HG03025 (cell line): ENCODE measurements at regions not wholly inside any gene's neighbourhood (a gene's known extent, or its start where the extent isn't known, plus 50 kb on each side); places are given as distances from the start of the nearest gene placed in this dataset.

Experiments used
- ATAC-seq: cut with Tn5 transposase; IDR thresholded peaks from one replicate; pipeline ENCODE4 v1.9.1; 2021; ENCODE audit warnings: mild to moderate bottlenecking, moderate library complexity; ENCODE audit not compliant: unreplicated experiment, low FRiP score

DNA sequence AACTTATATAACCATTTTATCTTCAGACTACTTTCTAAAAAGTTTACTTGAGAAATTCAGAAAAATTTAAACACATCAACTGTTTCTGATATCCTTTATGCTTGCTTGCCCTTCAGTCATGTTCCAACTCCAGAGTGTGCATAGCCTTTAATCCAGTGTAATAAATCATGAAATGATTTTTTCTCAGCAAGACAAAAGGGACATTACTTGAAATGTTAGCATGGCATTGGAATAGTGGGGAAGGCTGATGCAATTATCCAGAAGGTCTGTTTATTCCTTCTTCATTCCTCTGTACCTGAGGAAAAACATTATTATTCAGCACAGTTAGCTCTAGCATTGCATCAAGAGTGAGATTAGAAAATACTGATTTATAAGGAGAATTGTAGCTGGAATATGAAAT lies 209.9 kb downstream of the SLC7A11 start:
- no peak for ATAC-seq

- ATAC-seq, result no peak
Observed at GRCh38 chr4:138030375-138030774, 211.8 kb downstream of the SLC7A11 start.

DNA sequence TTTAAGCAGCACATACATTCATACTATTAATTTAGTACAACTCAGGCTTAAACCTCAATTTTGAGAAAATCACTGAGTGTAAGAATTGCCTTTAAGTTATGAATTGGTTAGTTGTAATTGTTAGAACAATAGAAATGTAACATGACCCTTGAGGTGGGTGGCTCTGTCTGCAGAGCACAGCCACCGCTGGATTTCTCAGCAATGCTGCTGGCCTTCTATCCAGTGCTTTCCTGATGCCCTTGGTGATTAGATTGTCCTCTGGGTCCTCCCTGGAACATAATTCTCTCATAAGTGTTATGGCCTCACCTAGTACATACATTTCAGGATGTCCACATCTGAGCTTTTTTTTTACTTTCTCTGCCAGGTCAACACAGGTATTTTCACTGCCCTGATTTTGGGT lies 213.2 kb downstream of the SLC7A11 start:
- no peak for ATAC-seq

DNA sequence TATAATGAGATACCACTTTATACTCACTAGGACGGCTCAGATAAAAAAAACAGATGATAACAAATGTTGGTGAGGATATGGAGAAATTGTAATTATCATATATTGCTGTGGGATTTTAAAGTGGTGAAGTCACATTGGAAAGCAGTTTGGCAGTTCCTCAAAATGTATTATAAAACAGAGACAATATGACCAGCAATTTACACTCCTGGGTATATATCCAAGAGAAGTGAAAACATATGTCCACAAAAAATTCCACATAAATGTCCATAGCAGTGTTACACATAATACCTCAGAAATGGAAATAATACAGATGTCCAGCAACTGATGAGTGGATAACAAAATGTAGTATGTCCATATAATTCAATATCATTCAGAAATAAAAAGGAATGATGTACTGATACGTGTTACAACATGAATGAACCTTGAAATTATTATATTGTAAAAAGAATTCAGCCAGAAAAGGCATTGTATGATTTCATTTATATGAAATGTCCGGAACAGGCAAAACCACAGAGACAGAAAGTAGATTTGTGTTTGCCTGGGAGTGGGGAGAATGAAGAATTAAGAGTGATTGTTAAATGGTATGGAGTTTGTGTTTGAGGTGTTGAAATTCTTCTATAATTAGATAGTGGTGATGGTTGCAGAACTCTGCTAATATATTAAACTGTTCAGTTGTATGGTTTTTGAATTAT lies 220.9 kb downstream of the SLC7A11 start:
- no peak for ATAC-seq

DNA sequence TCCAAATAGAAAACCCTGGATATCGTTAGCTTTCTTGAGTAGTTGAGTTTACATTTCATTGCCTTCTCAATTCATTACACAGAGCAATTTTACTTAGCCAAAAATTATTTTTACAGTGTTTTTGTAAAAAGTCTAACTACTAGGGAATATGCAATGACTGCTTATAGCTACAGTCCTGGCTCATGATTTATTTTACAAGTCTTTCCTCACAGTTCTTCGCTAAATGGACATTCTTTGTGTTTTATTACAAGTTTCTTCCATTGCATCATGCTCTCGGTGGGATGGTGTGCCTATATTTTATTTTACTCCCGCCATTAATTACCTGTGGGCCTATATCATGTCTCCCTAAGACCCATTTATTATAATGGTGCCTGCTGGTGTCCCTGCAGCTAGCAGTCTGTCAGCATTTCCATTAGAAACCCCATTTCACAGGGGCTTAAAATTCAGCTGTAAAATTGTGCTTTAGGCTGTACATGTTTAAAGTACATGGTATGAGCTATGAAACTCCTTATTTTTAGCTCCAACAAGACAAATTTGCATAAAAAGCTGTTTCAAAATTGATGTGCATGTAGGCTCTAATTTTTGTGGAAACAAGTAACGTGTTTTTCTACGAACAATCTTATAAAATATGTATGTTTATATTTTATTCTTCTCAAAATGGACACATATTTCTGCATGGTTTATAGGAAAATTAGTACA lies 227.4 kb downstream of the SLC7A11 start:
- no peak for ATAC-seq

- no peak for ATAC-seq
Observed at GRCh38 chr4:138013625-138014024, 228.5 kb downstream of the SLC7A11 start.

DNA sequence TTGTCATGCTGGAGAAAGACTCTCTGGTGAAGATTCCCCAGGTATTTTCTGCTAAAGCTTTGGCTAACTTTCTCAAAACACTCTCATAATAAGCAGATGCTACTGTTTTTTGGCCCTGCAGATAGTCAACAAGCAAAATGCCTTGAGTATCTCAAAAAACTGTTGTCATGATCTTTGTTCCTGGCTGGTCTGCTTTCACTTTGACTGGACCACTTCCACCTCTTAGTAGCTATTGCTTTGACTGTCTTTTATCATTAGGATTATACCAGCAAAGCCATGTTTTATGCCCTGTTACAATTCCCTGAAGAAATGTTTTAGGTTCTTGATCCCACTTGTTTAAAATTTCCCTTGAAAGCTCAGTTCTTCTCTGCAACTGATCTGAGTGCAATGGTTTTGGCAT lies 231.5 kb downstream of the SLC7A11 start:
- peak; percentile 51 for ATAC-seq

DNA sequence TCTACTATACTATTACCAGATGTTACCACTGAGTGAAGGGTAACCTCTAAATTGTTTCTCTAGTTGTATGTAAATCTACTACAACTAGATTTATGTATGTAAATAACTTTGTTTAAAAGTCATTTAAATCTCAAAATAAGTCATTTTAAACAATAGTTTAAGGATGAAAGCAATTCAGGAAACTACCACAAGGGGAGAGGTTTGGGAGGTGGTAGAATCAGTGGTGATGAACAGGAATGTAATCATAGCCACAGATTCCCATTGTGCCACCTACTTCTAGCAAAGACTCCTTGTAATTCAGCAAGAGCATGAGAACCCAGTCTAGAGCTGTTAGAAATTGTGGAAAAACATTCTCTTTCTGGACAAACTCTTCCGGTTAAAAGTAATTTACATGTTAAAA lies 234.6 kb downstream of the SLC7A11 start:
- ATAC-seq, result no peak

- no peak for ATAC-seq
Observed at GRCh38 chr4:138005486-138005885, 236.7 kb downstream of the SLC7A11 start.

GRCh38 chr4:138003248-138003647 lies 238.9 kb downstream of the SLC7A11 start:
- ATAC-seq, result peak; percentile 93

- ATAC-seq, result no peak
Observed at GRCh38 chr4:137998666-137999429, 243.3 kb downstream of the SLC7A11 start.

DNA sequence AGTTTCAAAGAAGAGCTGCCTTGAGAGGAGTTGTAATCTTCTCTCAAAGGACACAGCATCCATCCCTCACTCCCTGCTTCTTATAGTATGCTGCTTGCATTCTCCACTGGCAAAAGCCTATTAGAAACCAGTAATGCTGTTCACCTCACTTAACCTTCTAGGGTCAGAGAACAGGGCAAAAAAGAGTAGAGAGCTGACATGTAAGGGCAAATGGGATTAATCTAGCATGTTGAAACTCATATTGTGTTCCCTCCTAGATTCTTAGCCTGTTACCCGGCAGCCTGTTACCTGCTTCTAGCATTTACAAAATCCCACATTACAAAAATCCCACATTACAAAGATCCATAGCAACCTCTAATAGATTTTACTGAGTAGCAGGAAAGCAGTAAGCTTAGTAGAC lies 244.7 kb downstream of the SLC7A11 start:
- no peak for ATAC-seq

DNA sequence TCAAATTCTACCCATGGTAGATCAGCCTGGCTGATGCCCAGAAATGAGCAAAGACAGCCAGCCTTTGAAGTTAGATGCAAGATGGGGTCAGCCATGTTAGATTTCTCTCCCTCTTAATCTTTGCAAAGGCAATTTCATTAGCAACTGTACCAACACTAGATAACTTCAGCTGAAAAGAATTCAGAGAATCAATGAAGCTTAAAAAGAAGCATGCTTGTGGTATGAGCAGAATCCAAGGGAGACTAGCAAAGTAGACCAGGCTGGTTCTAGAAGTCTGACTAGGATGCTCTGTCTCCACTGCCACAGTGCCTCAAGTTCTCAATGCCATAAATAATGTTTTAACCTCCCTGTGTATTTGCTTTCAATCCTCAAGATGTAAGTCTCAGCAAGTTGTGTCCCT lies 247.3 kb downstream of the SLC7A11 start:
- ATAC-seq, result no peak

DNA sequence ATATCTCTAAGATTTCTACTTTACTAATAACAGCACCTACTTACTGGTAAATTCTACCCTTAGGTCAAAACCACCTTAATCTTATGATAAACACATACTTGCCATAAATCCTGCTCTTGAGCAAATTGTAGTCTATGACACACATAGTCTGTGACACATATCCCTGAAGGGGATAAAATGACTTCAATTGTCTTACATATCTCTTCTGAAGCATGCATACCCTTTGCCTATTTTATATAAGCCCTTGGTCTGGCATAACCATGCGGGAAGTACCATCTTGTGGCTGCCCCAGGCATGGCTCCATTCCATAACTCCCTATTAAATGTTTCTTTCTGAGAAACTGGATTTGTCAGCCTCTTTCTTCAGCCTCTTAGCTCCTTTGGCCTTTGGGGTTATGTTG lies 248.9 kb downstream of the SLC7A11 start:
- no peak for ATAC-seq

GRCh38 chr4:137981277-137981676 lies 260.9 kb downstream of the SLC7A11 start:
- ATAC-seq, result no peak

- ATAC-seq, result no peak
Observed at GRCh38 chr4:137980641-137981040, 261.5 kb downstream of the SLC7A11 start.

- no peak for ATAC-seq
Observed at GRCh38 chr4:137979938-137980337, 262.2 kb downstream of the SLC7A11 start.

- no peak for ATAC-seq
Observed at GRCh38 chr4:137968956-137969678, 273.0 kb downstream of the SLC7A11 start.

DNA sequence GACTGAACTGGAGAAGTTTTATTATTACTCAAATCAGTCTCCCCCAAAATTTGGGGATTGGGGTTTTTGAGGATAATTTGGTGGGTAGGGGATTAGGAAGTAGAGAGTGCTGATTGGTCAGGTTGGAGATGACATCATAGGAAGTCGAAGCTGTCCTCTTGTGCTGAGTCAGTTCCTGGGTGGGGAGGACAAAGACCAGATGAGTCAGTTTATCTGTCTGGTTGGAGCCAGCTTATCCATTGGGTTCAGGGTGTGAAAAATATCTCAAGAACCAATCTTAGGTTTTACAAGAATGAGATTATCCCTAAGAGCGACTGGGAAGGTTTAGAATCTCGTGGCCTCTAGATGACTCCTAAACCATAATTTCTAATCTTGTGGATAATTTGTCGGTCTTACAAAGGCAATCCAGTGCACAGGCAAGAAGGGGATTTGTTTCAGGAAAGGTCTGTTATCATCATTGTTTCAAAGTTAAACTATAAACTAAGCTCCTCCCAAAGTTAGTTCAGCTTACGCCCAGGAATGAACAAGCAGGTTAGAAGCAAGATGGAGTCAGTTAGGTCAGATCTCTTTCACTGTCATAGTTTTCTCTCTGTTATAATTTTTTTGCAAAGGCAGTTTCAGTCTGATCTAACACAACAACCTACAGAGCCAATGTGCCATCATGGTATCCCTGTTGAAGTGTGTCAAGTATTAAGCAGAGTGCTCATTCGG lies 274.5 kb downstream of the SLC7A11 start:
- no peak for ATAC-seq

- no peak for ATAC-seq
Observed at GRCh38 chr4:137966504-137966903, 275.6 kb downstream of the SLC7A11 start.
